HCT116 (cell line): ENCODE measurements at regions not wholly inside any gene's neighbourhood (a gene's known extent, or its start where the extent isn't known, plus 50 kb on each side); places are given as distances from the start of the nearest gene placed in this dataset.

ENCODE experiments used
- ATAC-seq: fragments of 200-7000 bp; cut with Tn5 transposase; 2 replicates; pipeline ENCODE4 v1.9.1; 2020; ENCODE audit warnings: mild to moderate bottlenecking, moderate library complexity
- BruUV-seq: library from RNA; stranded (reverse); fragments of 400-500 nt; replicated peaks from 2 replicates; lab custom pipeline; 2021; lab: Mats Ljungman, UMichigan
- CTCF ChIA-PET: fragments of 300-600 bp; sonication (Branson Sonifier 250); formaldehyde crosslinking; loops from one replicate; lab custom pipeline; 2021; ENCODE audit warnings: antibody characterized with exemption; lab: Charles Lee
- POLR2A ChIA-PET: fragments of 300-600, 350-600 bp; sonication (Branson Sonifier 250); formaldehyde crosslinking; loops from one replicate; lab custom pipeline; 2021; ENCODE audit warnings: antibody characterized with exemption; lab: Charles Lee
- RAD21 ChIA-PET, 2 experiments: fragments of 300-600 bp; sonication (Branson Sonifier 250); formaldehyde crosslinking; loops; one replicate each; lab custom pipeline; 2023; ENCODE audit warnings: low total read pairs in 2 of 2; ENCODE audit not compliant: uncharacterized antibody in 2 of 2, unreplicated experiment in 2 of 2, low non-redundant PET in 1 of 2; lab: Charles Lee
- DNase-seq: peaks from one replicate; pipeline ENCODE4 v3.0.0-alpha.2; 2010; ENCODE audit warnings: low read depth, low spot score
- H2AFZ ChIP-seq: fragments of 200-600 bp; shearing (Covaris generic), sonication (generic); 2 replicates; pipeline ENCODE4 v1.6.1; 2017; ENCODE audit warnings: low read depth, mixed run types, mixed read lengths, antibody characterized with exemption, low read length; ENCODE audit not compliant: poor library complexity, severe bottlenecking
- H3K27ac ChIP-seq: 2 replicates; pipeline ENCODE4 v1.5.1; 2012; ENCODE audit warnings: low read depth, low read length
- H3K27me3 ChIP-seq: fragments of 200-600 bp; sonication (generic); 2 replicates; pipeline ENCODE4 v1.6.1; 2016; ENCODE audit warnings: mixed run types, low read length, mixed read lengths; ENCODE audit not compliant: insufficient read depth
- H3K36me3 ChIP-seq, 2 experiments: fragments of 200-500 bp in 1 of 2; fragments of 200-600 bp in 1 of 2; sonication (Bioruptor generic) in 1 of 2; sonication (generic) in 1 of 2; 2 replicates each; pipeline versions ENCODE4 v1.5.1 to v1.6.1; 2014 to 2016; ENCODE audit warnings: low read length in 2 of 2, inconsistent platforms in 1 of 2, mixed read lengths in 1 of 2, mixed run types in 1 of 2; ENCODE audit not compliant: insufficient read depth in 2 of 2, control insufficient read depth in 1 of 2
- H3K4me1 ChIP-seq, 2 experiments: fragments of 200-600 bp in 1 of 2; sonication (generic) in 1 of 2; 2 replicates each; pipeline versions ENCODE4 v1.5.1 to v1.6.1; 2012 to 2017; ENCODE audit warnings: low read length in 2 of 2, inconsistent platforms in 1 of 2, mild to moderate bottlenecking in 1 of 2, mixed read lengths in 1 of 2, mixed run types in 1 of 2, moderate library complexity in 1 of 2; ENCODE audit not compliant: insufficient read depth in 2 of 2, control insufficient read depth in 1 of 2
- H3K4me2 ChIP-seq: fragments of 200-600 bp; sonication (generic); 2 replicates; pipeline ENCODE4 v1.6.1; 2017; ENCODE audit warnings: mixed run types, low read length, mixed read lengths
- H3K4me3 ChIP-seq, 2 experiments: fragments of 200-600 bp in 1 of 2; sonication (generic) in 1 of 2; replicated peaks in 1 of 2; 2 replicates each; pipeline ENCODE4 v1.5.1; 2011 to 2016; ENCODE audit warnings: low read length in 2 of 2, control low read depth in 1 of 2, low read depth in 1 of 2, mild to moderate bottlenecking in 1 of 2, mixed read lengths in 1 of 2, mixed run types in 1 of 2
- H3K79me2 ChIP-seq: fragments of 200-600 bp; sonication (generic); 2 replicates; pipeline ENCODE4 v1.6.1; 2017; ENCODE audit warnings: mild to moderate bottlenecking, mixed run types, low read length, moderate library complexity, mixed read lengths; ENCODE audit not compliant: insufficient read depth
- H3K9ac ChIP-seq: fragments of 200-600 bp; sonication (generic); 2 replicates; pipeline ENCODE4 v1.6.1; 2016; ENCODE audit warnings: low read length, mixed read lengths
- H3K9me2 ChIP-seq: fragments of 200-600 bp; sonication (generic), shearing (Covaris generic); 2 replicates; pipeline ENCODE4 v1.6.1; 2017; ENCODE audit warnings: mixed run types, mild to moderate bottlenecking, moderate library complexity; ENCODE audit not compliant: insufficient read depth
- H3K9me3 ChIP-seq, 2 experiments: fragments of 200-500 bp in 1 of 2; fragments of 200-600 bp in 1 of 2; sonication (Bioruptor generic) in 1 of 2; sonication (generic) in 1 of 2; 2 replicates each; pipeline ENCODE4 v1.6.1; 2014 to 2017; ENCODE audit warnings: low read length in 2 of 2, mixed read lengths in 2 of 2, inconsistent platforms in 1 of 2, low read depth in 1 of 2, mild to moderate bottlenecking in 1 of 2, mixed run types in 1 of 2, moderate library complexity in 1 of 2; ENCODE audit not compliant: control insufficient read depth in 1 of 2, insufficient read depth in 1 of 2
- H4K20me1 ChIP-seq: fragments of 200-600 bp; sonication (generic), shearing (Covaris generic); 2 replicates; pipeline ENCODE4 v1.6.1; 2017; ENCODE audit warnings: mixed run types, mild to moderate bottlenecking, moderate library complexity; ENCODE audit not compliant: insufficient read depth
- ATF3 ChIP-seq: IDR thresholded peaks from 2 replicates; pipeline ENCODE4 v1.6.1; 2012
- CBX3 ChIP-seq: IDR thresholded peaks from 2 replicates; pipeline ENCODE4 v1.6.1; 2012; ENCODE audit warnings: low read depth
- CEBPB ChIP-seq: IDR thresholded peaks from 2 replicates; pipeline ENCODE4 v1.6.1; 2012; ENCODE audit warnings: low read depth
- CTCF ChIP-seq, 3 experiments: fragments of 200-600 bp in 1 of 3; sonication (generic) in 1 of 3; IDR thresholded peaks in 2 of 3; conservative IDR thresholded peaks in 1 of 3; 2 replicates each; pipeline ENCODE4 v1.5.1; 2012 to 2017; ENCODE audit warnings: low read depth in 2 of 3, low read length in 2 of 3, antibody characterized with exemption in 1 of 3, borderline replicate concordance in 1 of 3, control low read depth in 1 of 3, mild to moderate bottlenecking in 1 of 3, mixed read lengths in 1 of 3, mixed run types in 1 of 3, moderate library complexity in 1 of 3; ENCODE audit not compliant: insufficient read depth in 1 of 3
- EGR1 ChIP-seq: IDR thresholded peaks from 2 replicates; pipeline ENCODE4 v1.6.1; 2012; ENCODE audit warnings: low read depth
- EZH2phosphoT487 ChIP-seq: fragments of 200-600 bp; IDR thresholded peaks from 2 replicates; pipeline ENCODE4 v1.6.1; 2018; ENCODE audit warnings: antibody characterized with exemption, borderline replicate concordance
- FOSL1 ChIP-seq: IDR thresholded peaks from 2 replicates; pipeline ENCODE4 v1.6.1; 2012; ENCODE audit warnings: low read depth
- JUND ChIP-seq: IDR thresholded peaks from 2 replicates; pipeline ENCODE4 v1.6.1; 2012
- POLR2A ChIP-seq: IDR thresholded peaks from 2 replicates; pipeline ENCODE4 v1.7.0; 2011; ENCODE audit warnings: borderline replicate concordance; ENCODE audit not compliant: insufficient read depth, insufficient read length; ENCODE audit errors: extremely low read depth
- POLR2AphosphoS5 ChIP-seq: IDR thresholded peaks from 2 replicates; pipeline ENCODE4 v1.6.1; 2011; ENCODE audit warnings: mild to moderate bottlenecking, low read depth, low read length, moderate library complexity
- RAD21 ChIP-seq: IDR thresholded peaks from 2 replicates; pipeline ENCODE4 v1.6.1; 2012; ENCODE audit warnings: low read depth, mild to moderate bottlenecking
- REST ChIP-seq: IDR thresholded peaks from 2 replicates; pipeline ENCODE4 v1.6.1; 2012; ENCODE audit warnings: low read depth
- SIN3A ChIP-seq: IDR thresholded peaks from 2 replicates; pipeline ENCODE4 v1.6.1; 2012; ENCODE audit warnings: low read depth
- SP1 ChIP-seq: IDR thresholded peaks from 2 replicates; pipeline ENCODE4 v1.6.1; 2012; ENCODE audit warnings: low read depth
- SRF ChIP-seq: IDR thresholded peaks from 2 replicates; pipeline ENCODE4 v1.6.1; 2012; ENCODE audit warnings: low read depth
- TCF7L2 ChIP-seq: IDR thresholded peaks from 2 replicates; pipeline ENCODE4 v1.7.0; 2011; ENCODE audit warnings: borderline replicate concordance, inconsistent platforms; ENCODE audit not compliant: insufficient read depth, insufficient read length; ENCODE audit errors: extremely low read depth
- YY1 ChIP-seq: IDR thresholded peaks from 2 replicates; pipeline ENCODE4 v1.6.1; 2011; ENCODE audit warnings: low read length, low read depth, moderate library complexity, mild to moderate bottlenecking; ENCODE audit not compliant: insufficient replicate concordance; ENCODE audit errors: extremely low read depth
- ZNF274 ChIP-seq: fragments of 200-500 bp; sonication (Bioruptor generic); IDR thresholded peaks from 2 replicates; pipeline ENCODE4 v1.6.1; 2014; ENCODE audit warnings: mild to moderate bottlenecking, low read depth, low read length, inconsistent platforms
- intact Hi-C: fragments of 100-400 bp; cut with micrococcal nuclease; formaldehyde crosslinking; loops from 2 replicates; pipeline ENCODE4 v1.10.0; 2022

GRCh38 chr7:63029207-63029522 is 969.5 kb upstream of the ZNF722 start (continued):
- TF ChIP-seq REST = no peak
- no peak for TF ChIP-seq TCF7L2
- no peak for TF ChIP-seq JUND
- no peak for TF ChIP-seq POLR2A
- TF ChIP-seq SP1 = no peak
- TF ChIP-seq CEBPB = no peak

- H4K20me1 ChIP-seq = no peaks in the 10 kb centered on the region
- H3K79me2 ChIP-seq = no peaks in the 10 kb centered on the region
- H3K4me3 ChIP-seq = no peak overlapping the region
- DNase-seq (no peak), ATAC-seq (no peak)
- intact Hi-C loops = no loop called here
- no peak overlapping the region for H3K4me2 ChIP-seq
- TF ChIP-seq SRF (no peak), POLR2AphosphoS5 (no peak), POLR2A (no peak), ZNF274 (no peak), EZH2phosphoT487 (no peak), RAD21 (no peak), YY1 (no peak), SIN3A (no peak), JUND (no peak), CEBPB (no peak), ATF3 (no peak), CTCF (IDR thresholded peaks at IDR 0.05 in 2 of 3, conservative IDR thresholded peaks at IDR 0.05 in 1 of 3; ENCODE audit: borderline replicate concordance in 1 of 3, insufficient read depth in 1 of 3, low read depth in 2 of 3, low read length in 2 of 3) (no peak), SP1 (no peak), FOSL1 (no peak), EGR1 (no peak), CBX3 (no peak)
- H3K4me1 ChIP-seq = no peaks in the 10 kb centered on the region
- H3K9me2 ChIP-seq = no peaks in the 10 kb centered on the region
- peaks cover 9 to 14% of the 10 kb centered on the region in 2 experiments; a peak in 2 of 4 replicates for H3K9me3 ChIP-seq
- no peak overlapping the region for H2AFZ ChIP-seq
- no peak overlapping the region for H3K27ac ChIP-seq
- POLR2A ChIA-PET = no interaction called here
- BruUV-seq = no TSS peak
- no peaks in the 10 kb centered on the region for H3K36me3 ChIP-seq
- H3K9ac ChIP-seq = no peak overlapping the region
- RAD21 ChIA-PET = no interaction called here
- CTCF ChIA-PET = no interaction called here
- H3K27me3 ChIP-seq = no peaks in the 10 kb centered on the region
Observed at GRCh38 chr7:63030061-63030460, 968.6 kb upstream of the ZNF722 start.
